ENCODE measurements at regions not wholly inside any gene's neighbourhood (a gene's known extent, or its start where the extent isn't known, plus 50 kb on each side); places are given as distances from the start of the nearest gene placed in this dataset.

- Histone ChIP-seq H3K14ac (ENCODE audit: insufficient read length) (no peak overlapping the region), H4K20me1 (replicated peaks in 1 of 2; ENCODE audit: control insufficient read depth in 1 of 2, insufficient read depth in 2 of 2, low read length in 2 of 2) (no peaks in the 10 kb centered on the region), H3K27me3 (replicated peaks in 1 of 4; ENCODE audit: control insufficient read depth in 3 of 4, extremely low read depth in 1 of 4, insufficient read depth in 3 of 4, low read length in 3 of 4) (no peaks in the 10 kb centered on the region), H2BK15ac (ENCODE audit: low read length) (no peak overlapping the region), H2AFZ (ENCODE audit: low read length) (no peak overlapping the region), H3K79me1 (ENCODE audit: low read depth, low read length) (no peaks in the 10 kb centered on the region), H3K23me2 (ENCODE audit: low read depth, low read length) (no peaks in the 10 kb centered on the region), H3K23ac (ENCODE audit: insufficient read length) (no peak overlapping the region), H3K79me2 (ENCODE audit: control insufficient read depth in 1 of 2, insufficient read depth in 2 of 2, low read length in 2 of 2) (no peaks in the 10 kb centered on the region), H3K4me3 (ENCODE audit: extremely low read depth in 1 of 4, insufficient read depth in 2 of 4, low read depth in 3 of 4, low read length in 4 of 4) (no peak overlapping the region), H4K8ac (ENCODE audit: extremely low read depth, insufficient read depth, low read length) (no peak overlapping the region), H3K18ac (ENCODE audit: extremely low read depth, low read length) (no peak overlapping the region), H3K4me2 (ENCODE audit: insufficient read depth in 1 of 2, low read depth in 2 of 2, low read length in 2 of 2) (no peak overlapping the region), H3K27ac (ENCODE audit: low read depth, low read length) (no peak overlapping the region), H4K5ac (ENCODE audit: insufficient read length, low read depth, low read length) (no peak overlapping the region), H2BK20ac (ENCODE audit: low read length) (no peak overlapping the region), H3K36me3 (ENCODE audit: control insufficient read depth in 2 of 4, insufficient read depth in 4 of 4, low read length in 3 of 4) (no peaks in the 10 kb centered on the region), H4K91ac (replicated peaks; ENCODE audit: insufficient read length, low read length) (no peak overlapping the region), H3K9me3 (ENCODE audit: insufficient read depth in 2 of 2, low read depth in 1 of 2, low read length in 1 of 2) (no peaks in the 10 kb centered on the region), H3K56ac (replicated peaks; ENCODE audit: insufficient read length, low read depth, low read length) (no peak overlapping the region), H3K9ac (replicated peaks in 1 of 4; ENCODE audit: extremely low read depth in 1 of 4, low read depth in 3 of 4, low read length in 3 of 4) (no peak overlapping the region), H2BK12ac (ENCODE audit: low read depth, low read length) (no peak overlapping the region), H3K4ac (replicated peaks; ENCODE audit: insufficient read length, low read depth, low read length) (no peak overlapping the region), H3K4me1 (replicated peaks in 1 of 4; ENCODE audit: control insufficient read depth in 3 of 4, insufficient read depth in 4 of 4, low read length in 3 of 4) (no peaks in the 10 kb centered on the region), H2AK5ac (ENCODE audit: low read depth, low read length) (no peak overlapping the region), H2BK120ac (replicated peaks; ENCODE audit: low read depth, low read length) (no peak overlapping the region), H2BK5ac (ENCODE audit: low read depth, low read length) (no peak overlapping the region)
- POLR2A ChIA-PET (ENCODE audit: partially characterized antibody), result no interaction called here
- no peak for FAIRE-seq
- CTCF ChIA-PET (ENCODE audit: partially characterized antibody), result interaction anchor here (0.6 kb wide), 1 partner anchor 53 kb away, joined by 3 read pairs; no protein-coding TSS in a partner anchor
- 93% methylated on average over 2 of the region's 2 CpGs; no CpG with 5 or more reads in 1 of the 2 experiments for WGBS, 2 experiments (ENCODE audit: extremely low coverage in 1 of 2, insufficient coverage in 1 of 2, insufficient read length in 1 of 2, insufficient replicate concordance in 2 of 2, low coverage in 1 of 2, low lambda C conversion rate in 2 of 2, missing lambda C conversion rate in 1 of 2)
- DNase-seq (ENCODE audit: low read depth in 1 of 2, low spot score in 2 of 2), result no peak
- TF ChIP-seq CREB1 (IDR thresholded peaks at IDR 0.05) (no peak), SIX5 (IDR thresholded peaks at IDR 0.05; ENCODE audit: low read depth, low read length) (no peak), CBX8 (IDR thresholded peaks at IDR 0.05; ENCODE audit: borderline replicate concordance, low read depth, low read length) (no peak), MAFK (IDR thresholded peaks at IDR 0.05; ENCODE audit: low read depth, low read length) (no peak), CTBP2 (IDR thresholded peaks at IDR 0.05; ENCODE audit: borderline replicate concordance, insufficient read depth, insufficient read length, low read length) (no peak)
These were observed 472.0 kb downstream of the ARAP2 start for GRCh38 chr4:35772291-35772690.
